ENCODE measurements at regions not wholly inside any gene's neighbourhood (a gene's known extent, or its start where the extent isn't known, plus 50 kb on each side); places are given as distances from the start of the nearest gene placed in this dataset.

DNA sequence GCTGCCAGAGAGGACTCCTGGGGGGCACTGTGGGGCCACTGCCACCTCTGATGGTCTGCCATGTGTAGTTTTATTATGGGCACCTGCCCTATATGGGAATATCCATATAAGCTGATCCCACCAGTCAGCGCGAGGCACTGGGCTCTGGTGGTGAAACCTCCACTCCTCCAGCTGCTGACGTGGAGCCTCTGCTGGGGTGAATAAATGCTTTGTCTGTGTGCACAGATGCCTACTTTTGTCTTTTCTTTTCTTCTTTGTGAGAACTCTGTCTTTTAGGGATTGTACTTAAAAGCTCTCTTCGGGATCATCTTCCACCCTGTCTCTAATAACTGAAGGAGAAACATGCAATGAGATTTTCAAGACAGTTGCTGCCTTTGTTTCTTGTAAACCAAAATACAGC lies 68.9 kb upstream of the NCK2 start:
- no peak for TF ChIP-seq EZH2 (IDR thresholded peaks at IDR 0.05; ENCODE audit: borderline replicate concordance, insufficient read depth, low read length, poor library complexity, severe bottlenecking)
- TF ChIP-seq, protein P1, sequence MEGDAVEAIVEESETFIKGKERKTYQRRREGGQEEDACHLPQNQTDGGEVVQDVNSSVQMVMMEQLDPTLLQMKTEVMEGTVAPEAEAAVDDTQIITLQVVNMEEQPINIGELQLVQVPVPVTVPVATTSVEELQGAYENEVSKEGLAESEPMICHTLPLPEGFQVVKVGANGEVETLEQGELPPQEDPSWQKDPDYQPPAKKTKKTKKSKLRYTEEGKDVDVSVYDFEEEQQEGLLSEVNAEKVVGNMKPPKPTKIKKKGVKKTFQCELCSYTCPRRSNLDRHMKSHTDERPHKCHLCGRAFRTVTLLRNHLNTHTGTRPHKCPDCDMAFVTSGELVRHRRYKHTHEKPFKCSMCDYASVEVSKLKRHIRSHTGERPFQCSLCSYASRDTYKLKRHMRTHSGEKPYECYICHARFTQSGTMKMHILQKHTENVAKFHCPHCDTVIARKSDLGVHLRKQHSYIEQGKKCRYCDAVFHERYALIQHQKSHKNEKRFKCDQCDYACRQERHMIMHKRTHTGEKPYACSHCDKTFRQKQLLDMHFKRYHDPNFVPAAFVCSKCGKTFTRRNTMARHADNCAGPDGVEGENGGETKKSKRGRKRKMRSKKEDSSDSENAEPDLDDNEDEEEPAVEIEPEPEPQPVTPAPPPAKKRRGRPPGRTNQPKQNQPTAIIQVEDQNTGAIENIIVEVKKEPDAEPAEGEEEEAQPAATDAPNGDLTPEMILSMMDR (IDR thresholded peaks at IDR 0.05; ENCODE audit: poor library complexity, severe bottlenecking) = no peak
- no peak for TF ChIP-seq POLR2AphosphoS5 (IDR thresholded peaks at IDR 0.05)
- TF ChIP-seq EP300 (conservative IDR thresholded peaks at IDR 0.05; ENCODE audit: poor library complexity, severe bottlenecking) = no peak
- TF ChIP-seq, protein P2, sequence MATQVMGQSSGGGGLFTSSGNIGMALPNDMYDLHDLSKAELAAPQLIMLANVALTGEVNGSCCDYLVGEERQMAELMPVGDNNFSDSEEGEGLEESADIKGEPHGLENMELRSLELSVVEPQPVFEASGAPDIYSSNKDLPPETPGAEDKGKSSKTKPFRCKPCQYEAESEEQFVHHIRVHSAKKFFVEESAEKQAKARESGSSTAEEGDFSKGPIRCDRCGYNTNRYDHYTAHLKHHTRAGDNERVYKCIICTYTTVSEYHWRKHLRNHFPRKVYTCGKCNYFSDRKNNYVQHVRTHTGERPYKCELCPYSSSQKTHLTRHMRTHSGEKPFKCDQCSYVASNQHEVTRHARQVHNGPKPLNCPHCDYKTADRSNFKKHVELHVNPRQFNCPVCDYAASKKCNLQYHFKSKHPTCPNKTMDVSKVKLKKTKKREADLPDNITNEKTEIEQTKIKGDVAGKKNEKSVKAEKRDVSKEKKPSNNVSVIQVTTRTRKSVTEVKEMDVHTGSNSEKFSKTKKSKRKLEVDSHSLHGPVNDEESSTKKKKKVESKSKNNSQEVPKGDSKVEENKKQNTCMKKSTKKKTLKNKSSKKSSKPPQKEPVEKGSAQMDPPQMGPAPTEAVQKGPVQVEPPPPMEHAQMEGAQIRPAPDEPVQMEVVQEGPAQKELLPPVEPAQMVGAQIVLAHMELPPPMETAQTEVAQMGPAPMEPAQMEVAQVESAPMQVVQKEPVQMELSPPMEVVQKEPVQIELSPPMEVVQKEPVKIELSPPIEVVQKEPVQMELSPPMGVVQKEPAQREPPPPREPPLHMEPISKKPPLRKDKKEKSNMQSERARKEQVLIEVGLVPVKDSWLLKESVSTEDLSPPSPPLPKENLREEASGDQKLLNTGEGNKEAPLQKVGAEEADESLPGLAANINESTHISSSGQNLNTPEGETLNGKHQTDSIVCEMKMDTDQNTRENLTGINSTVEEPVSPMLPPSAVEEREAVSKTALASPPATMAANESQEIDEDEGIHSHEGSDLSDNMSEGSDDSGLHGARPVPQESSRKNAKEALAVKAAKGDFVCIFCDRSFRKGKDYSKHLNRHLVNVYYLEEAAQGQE (IDR thresholded peaks at IDR 0.05; ENCODE audit: borderline replicate concordance) = no peak
- no peak for TF ChIP-seq MXI1 (conservative IDR thresholded peaks at IDR 0.05; ENCODE audit: poor library complexity, severe bottlenecking)
- TF ChIP-seq RAD21 (conservative IDR thresholded peaks at IDR 0.05) = no peak
- TF ChIP-seq SMC3 (conservative IDR thresholded peaks at IDR 0.05; ENCODE audit: poor library complexity) = no peak
